HG03175 (cell line): ENCODE measurements at regions not wholly inside any gene's neighbourhood (a gene's known extent, or its start where the extent isn't known, plus 50 kb on each side); places are given as distances from the start of the nearest gene placed in this dataset.
A peak's percentile ranks its signal among the peaks of the same experiment; 100 is the strongest.
"Not testable (repeated sequence)": the region's sequence is repeated elsewhere in the genome, so short reads cannot be mapped to it uniquely, and the experiment has no call there.

Experiments
- ATAC-seq: cut with Tn5 transposase; IDR thresholded peaks from one replicate; pipeline ENCODE4 v1.9.1; 2021; ENCODE audit warnings: mild to moderate bottlenecking, moderate library complexity; ENCODE audit not compliant: unreplicated experiment

DNA sequence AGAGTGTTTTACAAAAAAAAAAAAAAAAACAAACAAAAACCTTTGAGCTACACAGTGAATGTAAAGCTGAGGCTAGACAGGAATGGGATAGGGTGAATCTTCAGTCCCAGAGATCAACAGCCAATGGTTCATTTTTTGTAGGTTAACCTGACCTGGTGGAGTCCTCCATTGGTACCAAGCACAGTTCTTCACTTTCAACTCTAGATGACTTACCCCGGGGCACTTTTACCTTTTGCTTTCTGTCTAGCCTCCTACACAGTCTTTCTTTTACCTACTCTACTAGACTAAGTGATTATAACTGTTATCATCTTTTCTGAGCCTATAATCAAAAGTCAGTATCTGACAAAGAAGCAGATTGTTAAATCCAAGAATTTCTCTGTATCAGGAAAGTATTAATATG is 50.9 kb downstream of the ANXA2R start:
- ATAC-seq = no peak

DNA sequence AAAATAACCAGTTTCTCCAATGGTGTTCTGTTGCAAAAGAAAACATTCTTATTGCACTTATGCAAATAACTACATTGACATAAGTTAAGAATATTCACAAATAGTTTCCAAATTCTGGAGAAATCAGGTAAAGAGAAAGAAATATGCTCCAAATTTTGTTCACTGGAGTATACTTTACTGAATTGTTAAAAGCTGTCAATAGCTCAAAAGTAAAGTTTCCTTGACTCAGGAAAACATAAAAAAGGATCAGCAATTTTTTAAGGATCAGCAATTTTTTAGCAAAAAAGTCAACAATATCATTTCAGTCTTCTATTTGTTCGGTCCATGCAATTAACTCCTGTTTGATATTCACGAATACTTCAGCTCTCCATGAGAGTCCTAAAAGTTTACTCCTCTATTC is 51.6 kb downstream of the ANXA2R start:
- no peak for ATAC-seq

GRCh38 chr5:42985129-42986037 is 54.7 kb downstream of the ANXA2R start:
- ATAC-seq = no peak

DNA sequence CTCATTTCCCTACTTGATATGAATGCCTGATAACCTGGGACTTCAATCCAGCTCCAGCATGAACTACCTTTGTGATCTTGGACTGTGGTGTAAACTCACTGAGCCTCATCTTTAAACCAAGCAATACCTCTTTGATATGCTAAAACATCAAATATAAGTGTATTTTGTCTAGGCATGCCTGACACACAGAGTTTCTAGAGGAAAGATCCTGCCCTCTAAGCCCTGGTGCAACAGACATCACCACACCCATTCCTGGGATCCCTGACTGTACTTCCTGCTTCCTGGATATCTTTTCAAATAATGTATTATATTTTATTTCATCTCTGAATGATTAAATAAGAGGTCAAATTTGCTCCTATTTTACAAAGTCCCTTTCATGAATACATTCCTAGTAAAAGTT is 55.8 kb downstream of the ANXA2R start:
- ATAC-seq = no peak

DNA sequence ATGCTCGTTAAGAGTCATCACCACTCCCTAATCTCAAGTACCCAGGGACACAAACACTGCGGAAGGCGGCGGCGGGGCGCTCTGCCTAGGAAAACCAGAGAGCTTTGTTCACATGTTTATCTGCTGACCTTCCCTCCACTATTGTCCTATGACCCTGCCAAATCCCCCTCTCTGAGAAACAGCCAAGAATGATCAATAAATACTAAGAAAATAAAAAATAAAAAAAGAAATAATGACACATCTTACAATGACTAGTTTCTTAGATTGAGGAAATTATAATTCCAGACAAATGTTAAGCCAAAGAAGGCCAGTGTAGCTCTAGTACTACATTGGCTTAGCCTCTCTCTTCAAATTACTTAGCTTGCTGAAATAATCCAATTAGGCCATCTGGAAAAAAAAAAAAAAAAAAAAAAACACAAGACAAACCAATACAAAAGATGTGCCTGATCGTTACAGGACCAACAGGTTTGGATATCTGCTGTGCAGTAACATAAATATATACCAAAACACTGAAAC is 58.0 kb downstream of the ANXA2R start:
- ATAC-seq = no peak

DNA sequence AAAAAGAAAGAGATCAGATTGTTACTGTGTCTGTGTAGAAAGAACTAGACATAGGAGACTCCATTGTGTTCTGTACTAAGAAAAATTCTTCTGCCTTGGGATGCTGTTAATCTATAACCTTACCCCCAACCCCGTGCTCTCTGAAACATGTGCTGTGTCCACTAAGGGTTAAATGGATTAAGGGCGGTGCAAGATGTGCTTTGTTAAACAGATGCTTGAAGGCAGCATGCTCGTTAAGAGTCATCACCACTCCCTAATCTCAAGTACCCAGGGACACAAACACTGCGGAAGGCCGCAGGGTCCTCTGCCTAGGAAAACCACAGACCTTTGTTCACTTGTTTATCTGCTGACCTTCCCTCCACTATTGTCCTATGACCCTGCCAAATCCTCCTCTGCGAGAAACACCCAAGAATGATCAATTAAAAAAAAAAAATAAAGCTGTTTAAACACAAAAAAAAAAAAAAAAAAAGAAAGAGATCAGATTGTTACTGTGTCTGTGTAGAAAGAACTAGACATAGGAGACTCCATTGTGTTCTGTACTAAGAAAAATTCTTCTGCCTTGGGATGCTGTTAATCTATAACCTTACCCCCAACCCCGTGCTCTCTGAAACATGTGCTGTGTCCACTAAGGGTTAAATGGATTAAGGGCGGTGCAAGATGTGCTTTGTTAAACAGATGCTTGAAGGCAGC is 58.6 kb downstream of the ANXA2R start:
- ATAC-seq = not testable (repeated sequence)

- ATAC-seq = not testable (repeated sequence)
Observed at GRCh38 chr5:42981015-42981414, 59.1 kb downstream of the ANXA2R start.

DNA sequence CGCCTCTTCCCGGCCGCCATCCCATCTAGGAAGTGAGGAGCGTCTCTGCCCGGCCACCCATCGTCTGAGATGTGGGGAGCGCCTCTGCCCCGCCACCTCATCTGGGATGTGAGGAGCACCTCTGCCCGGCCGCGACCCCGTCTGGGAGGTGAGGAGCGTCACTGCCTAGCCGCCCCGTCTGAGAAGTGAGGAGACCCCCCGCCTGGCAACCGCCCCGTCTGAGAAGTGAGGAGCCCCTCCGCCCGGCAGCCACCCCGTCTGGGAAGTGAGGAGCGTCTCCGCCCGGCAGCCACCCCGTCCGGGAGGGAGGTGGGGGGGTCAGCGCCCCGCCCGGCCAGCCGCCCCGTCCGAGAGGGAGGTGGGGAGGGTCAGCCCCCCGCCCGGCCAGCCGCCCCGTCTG is 59.7 kb downstream of the ANXA2R start:
- ATAC-seq = not testable (repeated sequence)

DNA sequence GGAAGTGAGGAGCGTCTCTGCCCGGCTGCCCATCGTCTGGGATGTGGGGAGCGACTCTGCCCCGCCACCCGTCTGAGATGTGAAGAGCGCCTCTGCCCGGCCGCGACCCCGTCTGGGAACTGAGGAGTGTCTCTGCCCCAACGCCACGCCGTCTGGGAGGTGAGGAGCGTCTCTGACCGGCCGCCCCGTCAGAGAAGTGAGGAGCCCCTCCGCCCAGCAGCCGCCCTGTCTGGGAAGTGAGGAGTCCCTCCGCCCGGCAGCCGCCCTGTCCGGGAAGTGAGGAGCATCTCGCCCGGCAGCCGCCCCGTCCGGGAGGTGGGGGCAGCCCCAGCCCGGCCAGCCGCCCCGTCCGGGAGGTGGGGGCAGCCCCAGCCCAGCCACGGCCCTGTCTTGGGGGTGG is 60.9 kb downstream of the ANXA2R start:
- not testable (repeated sequence) for ATAC-seq

- ATAC-seq = no peak
Observed at GRCh38 chr5:42974536-42974935, 65.6 kb downstream of the ANXA2R start.

GRCh38 chr5:42970636-42971559 is 69.2 kb downstream of the ANXA2R start:
- no peak for ATAC-seq

- ATAC-seq = no peak
Observed at GRCh38 chr5:42965934-42966333, 74.2 kb downstream of the ANXA2R start.

DNA sequence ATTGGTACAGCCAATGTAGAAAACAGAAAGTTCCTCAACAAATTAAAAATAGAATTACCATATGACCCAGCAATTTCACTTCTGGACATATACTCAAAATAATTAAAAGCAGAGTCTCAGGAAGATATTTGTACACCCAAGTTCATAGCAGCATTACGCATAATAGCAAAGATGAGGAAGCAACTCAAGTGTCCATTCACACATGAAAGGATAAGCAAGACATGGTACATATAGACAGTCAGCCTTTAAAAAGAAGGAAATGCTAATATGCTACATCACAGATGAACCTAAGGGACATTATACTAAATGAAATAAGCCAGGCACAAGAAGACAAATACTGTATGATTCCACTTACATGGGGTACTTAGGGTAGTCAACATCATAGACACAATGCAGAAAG is 76.7 kb downstream of the ANXA2R start:
- no peak for ATAC-seq

DNA sequence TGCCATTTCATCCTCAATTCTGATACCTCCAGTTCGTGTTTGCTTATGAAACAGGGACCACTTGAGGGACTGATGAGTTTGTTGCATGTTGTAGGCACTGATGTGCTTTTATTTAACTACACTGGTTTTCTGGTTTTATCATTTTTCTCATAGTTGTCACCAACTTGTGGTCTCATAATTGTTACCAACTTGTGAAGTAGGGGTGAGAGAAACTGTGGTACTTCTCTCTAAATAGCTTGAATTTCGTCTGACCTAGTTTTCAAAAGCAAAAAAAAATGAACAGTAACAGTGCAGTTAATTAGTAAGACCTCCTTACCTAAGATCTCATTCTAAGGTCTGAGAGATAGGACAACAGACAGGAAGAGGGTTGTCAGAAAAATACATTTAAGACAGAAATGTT is 78.0 kb downstream of the ANXA2R start:
- no peak for ATAC-seq

- ATAC-seq = no peak
Observed at GRCh38 chr5:42960506-42960905, 79.6 kb downstream of the ANXA2R start.

- no peak for ATAC-seq
Observed at GRCh38 chr5:42956551-42956950, 83.6 kb downstream of the ANXA2R start.

- no peak for ATAC-seq
Observed at GRCh38 chr5:42953041-42953440, 87.1 kb downstream of the ANXA2R start.

DNA sequence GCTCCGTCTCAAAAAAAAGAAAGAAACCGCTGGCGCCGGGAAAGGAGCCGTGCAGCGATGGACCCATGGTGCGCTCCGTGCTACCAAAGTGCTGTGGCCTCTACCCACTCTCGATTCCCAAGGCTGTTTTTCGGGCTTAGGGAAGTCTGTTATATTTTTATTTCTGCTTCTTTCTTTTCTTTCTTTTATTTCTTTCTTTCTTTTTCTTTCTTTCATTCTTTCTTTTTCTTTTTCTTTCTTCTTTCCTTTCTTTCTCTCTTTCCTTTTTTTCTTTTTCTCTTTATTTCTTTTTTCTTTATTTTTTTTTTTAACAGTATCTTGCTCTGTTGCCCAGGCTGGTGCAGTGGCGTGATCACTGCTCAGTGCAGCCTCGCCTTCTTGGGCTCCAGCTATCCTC is 87.5 kb downstream of the ANXA2R start:
- ATAC-seq = no peak

GRCh38 chr5:42951293-42951840 is 88.8 kb downstream of the ANXA2R start:
- ATAC-seq = peak; percentile 27

DNA sequence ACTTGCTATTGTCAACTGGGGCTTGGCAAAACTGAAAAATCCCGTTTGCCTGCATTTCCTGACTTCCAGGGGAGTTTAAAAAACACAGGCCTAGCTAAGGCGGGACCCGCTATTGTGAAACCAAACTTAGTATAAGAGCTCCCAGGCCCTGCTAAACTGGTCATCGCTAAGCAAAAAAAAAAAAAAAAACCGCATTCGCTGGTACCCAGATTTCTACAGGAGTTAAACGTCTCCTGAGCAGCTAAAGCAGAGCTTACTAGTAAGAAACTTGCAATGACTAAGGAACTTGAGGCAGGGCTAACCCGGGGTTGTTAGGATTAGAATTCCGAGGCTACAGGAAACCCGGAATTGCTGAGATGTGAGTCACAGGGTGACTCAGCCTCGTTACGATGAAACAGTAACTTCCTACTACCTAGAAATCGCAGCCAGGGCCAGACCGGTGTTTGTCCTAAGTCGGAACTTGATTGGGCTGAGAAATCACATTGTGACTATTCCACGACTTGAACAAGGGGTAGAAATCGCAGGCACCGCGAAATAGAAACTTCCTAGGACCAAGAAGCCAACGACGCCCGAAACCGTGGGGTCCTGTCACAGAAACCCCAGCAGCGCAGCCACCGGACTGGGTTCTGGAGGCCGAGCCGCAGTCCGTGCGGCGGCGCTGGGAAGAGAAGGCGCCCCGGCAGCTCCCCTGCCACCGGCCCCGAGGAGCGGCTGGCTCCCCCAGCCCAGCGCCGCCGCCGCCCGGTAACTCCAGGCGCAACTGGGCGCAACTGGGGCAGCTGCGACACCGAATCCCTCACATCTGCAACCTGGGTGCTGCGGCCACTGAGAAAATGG is 89.4 kb downstream of the ANXA2R start:
- ATAC-seq = peak; percentile 31
